ENCODE measurements at regions not wholly inside any gene's neighbourhood (a gene's known extent, or its start where the extent isn't known, plus 50 kb on each side); places are given as distances from the start of the nearest gene placed in this dataset.

GRCh38 chr14:85239791-85240190 is 290.2 kb upstream of the FLRT2 start:
- TF ChIP-seq EZH2 (IDR thresholded peaks at IDR 0.05; ENCODE audit: borderline replicate concordance, insufficient read depth, low read length, poor library complexity, severe bottlenecking) (no peak), TAF1 (IDR thresholded peaks at IDR 0.05; ENCODE audit: low read depth) (no peak), CTCF (IDR thresholded peaks at IDR 0.05; ENCODE audit: poor library complexity, severe bottlenecking) (no peak), POLR2AphosphoS5 (IDR thresholded peaks at IDR 0.05) (no peak), REST (IDR thresholded peaks at IDR 0.05; ENCODE audit: borderline replicate concordance) (no peak), MXI1 (conservative IDR thresholded peaks at IDR 0.05; ENCODE audit: poor library complexity, severe bottlenecking) (no peak), RAD21 (conservative IDR thresholded peaks at IDR 0.05) (no peak), EP300 (conservative IDR thresholded peaks at IDR 0.05; ENCODE audit: poor library complexity, severe bottlenecking) (no peak), SMC3 (conservative IDR thresholded peaks at IDR 0.05; ENCODE audit: poor library complexity) (no peak)
